GM19023 (cell line): ENCODE measurements at regions not wholly inside any gene's neighbourhood (a gene's known extent, or its start where the extent isn't known, plus 50 kb on each side); places are given as distances from the start of the nearest gene placed in this dataset.
A peak's percentile ranks its signal among the peaks of the same experiment; 100 is the strongest.

Experiments
- ATAC-seq: cut with Tn5 transposase; IDR thresholded peaks from one replicate; pipeline ENCODE4 v1.9.1; 2021; ENCODE audit warnings: mild to moderate bottlenecking, moderate library complexity; ENCODE audit not compliant: unreplicated experiment

- ATAC-seq, result no peak
These were observed 736.9 kb upstream of the ADAMTS5 start for GRCh38 chr21:27703791-27704190.

- ATAC-seq, result peak; percentile 47
These were observed 734.2 kb upstream of the ADAMTS5 start for GRCh38 chr21:27700974-27701614.

GRCh38 chr21:27695246-27695645 lies 728.4 kb upstream of the ADAMTS5 start:
- no peak for ATAC-seq

GRCh38 chr21:27694667-27695066 lies 727.8 kb upstream of the ADAMTS5 start:
- no peak for ATAC-seq

- no peak for ATAC-seq
These were observed 726.5 kb upstream of the ADAMTS5 start for GRCh38 chr21:27693376-27693775.

- ATAC-seq, result no peak
These were observed 724.6 kb upstream of the ADAMTS5 start for GRCh38 chr21:27691516-27691915.

GRCh38 chr21:27691006-27691405 lies 724.1 kb upstream of the ADAMTS5 start:
- no peak for ATAC-seq

GRCh38 chr21:27690426-27690825 lies 723.5 kb upstream of the ADAMTS5 start:
- no peak for ATAC-seq

GRCh38 chr21:27688773-27689172 lies 721.9 kb upstream of the ADAMTS5 start:
- no peak for ATAC-seq

- ATAC-seq, result no peak
These were observed 716.4 kb upstream of the ADAMTS5 start for GRCh38 chr21:27683292-27683691.

- no peak for ATAC-seq
These were observed 715.0 kb upstream of the ADAMTS5 start for GRCh38 chr21:27681841-27682240.

- no peak for ATAC-seq
These were observed 714.1 kb upstream of the ADAMTS5 start for GRCh38 chr21:27681038-27681437.

GRCh38 chr21:27680181-27680580 lies 713.3 kb upstream of the ADAMTS5 start:
- no peak for ATAC-seq

- ATAC-seq, result no peak
These were observed 711.6 kb upstream of the ADAMTS5 start for GRCh38 chr21:27678511-27678910.

GRCh38 chr21:27677546-27677945 lies 710.7 kb upstream of the ADAMTS5 start:
- no peak for ATAC-seq

GRCh38 chr21:27675306-27675705 lies 708.4 kb upstream of the ADAMTS5 start:
- no peak for ATAC-seq

GRCh38 chr21:27674041-27674615 lies 707.2 kb upstream of the ADAMTS5 start:
- ATAC-seq, result no peak

GRCh38 chr21:27673581-27673980 lies 706.7 kb upstream of the ADAMTS5 start:
- no peak for ATAC-seq

GRCh38 chr21:27671207-27671606 lies 704.3 kb upstream of the ADAMTS5 start:
- no peak for ATAC-seq

GRCh38 chr21:27653481-27653880 lies 686.6 kb upstream of the ADAMTS5 start:
- ATAC-seq, result no peak

GRCh38 chr21:27649762-27650161 lies 682.9 kb upstream of the ADAMTS5 start:
- no peak for ATAC-seq

- no peak for ATAC-seq
These were observed 682.4 kb upstream of the ADAMTS5 start for GRCh38 chr21:27649323-27649722.

- ATAC-seq, result no peak
These were observed 681.7 kb upstream of the ADAMTS5 start for GRCh38 chr21:27648560-27648959.
